Muscle layer of colon (tissue), 2 donors: ENCODE measurements at regions not wholly inside any gene's neighbourhood (a gene's known extent, or its start where the extent isn't known, plus 50 kb on each side); places are given as distances from the start of the nearest gene placed in this dataset.
"Not testable (repeated sequence)": the region's sequence is repeated elsewhere in the genome, so short reads cannot be mapped to it uniquely, and the experiment has no call there.

ENCODE experiments used
- H3K27ac ChIP-seq: one replicate; pipeline ENCODE4 v1.7.0; 2013; ENCODE audit warnings: low read depth, mild to moderate bottlenecking, low read length, moderate library complexity
- H3K27me3 ChIP-seq, 2 donors: one replicate each; pipeline ENCODE4 v1.7.0; 2013; ENCODE audit warnings: low read length in 2 of 2, mild to moderate bottlenecking in 2 of 2; ENCODE audit not compliant: insufficient read depth in 2 of 2, control insufficient read depth in 1 of 2
- H3K36me3 ChIP-seq: one replicate; pipeline ENCODE4 v1.7.0; 2013; ENCODE audit warnings: mild to moderate bottlenecking, low read length; ENCODE audit not compliant: insufficient read depth
- H3K4me1 ChIP-seq: one replicate; pipeline ENCODE4 v1.7.0; 2013; ENCODE audit warnings: mild to moderate bottlenecking, low read length; ENCODE audit not compliant: insufficient read depth
- H3K4me3 ChIP-seq, 2 donors: one replicate each; pipeline ENCODE4 v1.7.0; 2013; ENCODE audit warnings: low read length in 2 of 2, low read depth in 1 of 2, mild to moderate bottlenecking in 1 of 2, moderate library complexity in 1 of 2
- H3K9ac ChIP-seq: one replicate; pipeline ENCODE4 v1.7.0; 2013; ENCODE audit warnings: low read length
- H3K9me3 ChIP-seq: one replicate; pipeline ENCODE4 v1.7.0; 2013; ENCODE audit warnings: mild to moderate bottlenecking, low read length
- donor health status: abdominal sarcoma.
- donor health status: Adenocarcinoma of cecum.

- Histone ChIP-seq H3K36me3 (no peaks in the 10 kb centered on the region), H3K9ac (no peak overlapping the region), H3K4me3 (no peak overlapping the region), H3K27me3 (no peaks in the 10 kb centered on the region), H3K27ac (no peak overlapping the region), H3K9me3 (no peaks in the 10 kb centered on the region), H3K4me1 (no peaks in the 10 kb centered on the region)
These were observed 96.6 kb downstream of the GATA3 start for GRCh38 chr10:8151086-8151485.

- H3K9ac ChIP-seq: no peak overlapping the region
- no peak overlapping the region for H3K4me3 ChIP-seq
- no peaks in the 10 kb centered on the region for H3K9me3 ChIP-seq
- H3K4me1 ChIP-seq: no peaks in the 10 kb centered on the region
- H3K27me3 ChIP-seq: no peaks in the 10 kb centered on the region
- no peak overlapping the region for H3K27ac ChIP-seq
- H3K36me3 ChIP-seq: no peaks in the 10 kb centered on the region
These were observed 102.4 kb downstream of the GATA3 start for GRCh38 chr10:8156918-8157317.

GRCh38 chr10:8158193-8159071, 103.9 kb downstream of the GATA3 start:
- Histone ChIP-seq H3K9ac (no peak overlapping the region), H3K27ac (no peak overlapping the region), H3K4me3 (no peak overlapping the region), H3K27me3 (no peaks in the 10 kb centered on the region), H3K36me3 (no peaks in the 10 kb centered on the region), H3K9me3 (no peaks in the 10 kb centered on the region), H3K4me1 (no peaks in the 10 kb centered on the region)

- Histone ChIP-seq H3K4me3 (no peak overlapping the region), H3K4me1 (no peaks in the 10 kb centered on the region), H3K9me3 (no peaks in the 10 kb centered on the region)
These were observed 105.1 kb downstream of the GATA3 start for GRCh38 chr10:8159341-8160165.

GRCh38 chr10:8163824-8164223, 109.3 kb downstream of the GATA3 start:
- Histone ChIP-seq H3K27ac (no peak overlapping the region), H3K4me1 (no peaks in the 10 kb centered on the region), H3K27me3 (no peaks in the 10 kb centered on the region), H3K9me3 (no peaks in the 10 kb centered on the region), H3K9ac (no peak overlapping the region), H3K36me3 (no peaks in the 10 kb centered on the region), H3K4me3 (no peak overlapping the region)

More at GRCh38 chr10:8159341-8160165, 105.1 kb downstream of the GATA3 start:
- no peak overlapping the region for H3K9ac ChIP-seq
- no peaks in the 10 kb centered on the region for H3K36me3 ChIP-seq
- H3K27me3 ChIP-seq: no peaks in the 10 kb centered on the region
- H3K27ac ChIP-seq: no peak overlapping the region

GRCh38 chr10:8164640-8165039, 110.2 kb downstream of the GATA3 start:
- H3K27ac ChIP-seq, H3K4me1 ChIP-seq, H3K4me3 ChIP-seq, H3K9me3 ChIP-seq, H3K9ac ChIP-seq, H3K36me3 ChIP-seq, H3K27me3 ChIP-seq: not testable (repeated sequence)

GRCh38 chr10:8168836-8169235, 114.3 kb downstream of the GATA3 start:
- Histone ChIP-seq H3K27me3 (no peaks in the 10 kb centered on the region), H3K4me1 (no peaks in the 10 kb centered on the region), H3K36me3 (no peaks in the 10 kb centered on the region), H3K4me3 (no peak overlapping the region), H3K9me3 (no peaks in the 10 kb centered on the region), H3K27ac (no peak overlapping the region), H3K9ac (no peak overlapping the region)

GRCh38 chr10:8171008-8171407, 116.5 kb downstream of the GATA3 start:
- no peak overlapping the region for H3K27ac ChIP-seq
- no peaks in the 10 kb centered on the region for H3K9me3 ChIP-seq
- H3K36me3 ChIP-seq: no peaks in the 10 kb centered on the region
- H3K4me3 ChIP-seq: no peak overlapping the region
- H3K27me3 ChIP-seq: no peaks in the 10 kb centered on the region
- no peaks in the 10 kb centered on the region for H3K4me1 ChIP-seq
- H3K9ac ChIP-seq: no peak overlapping the region

GRCh38 chr10:8172604-8173003, 118.1 kb downstream of the GATA3 start:
- no peak overlapping the region for H3K4me3 ChIP-seq
- H3K36me3 ChIP-seq: no peaks in the 10 kb centered on the region
- no peaks in the 10 kb centered on the region for H3K27me3 ChIP-seq
- no peak overlapping the region for H3K27ac ChIP-seq
- H3K4me1 ChIP-seq: no peaks in the 10 kb centered on the region
- no peaks in the 10 kb centered on the region for H3K9me3 ChIP-seq
- H3K9ac ChIP-seq: no peak overlapping the region

- Histone ChIP-seq H3K4me1 (no peaks in the 10 kb centered on the region), H3K36me3 (no peaks in the 10 kb centered on the region), H3K9me3 (no peaks in the 10 kb centered on the region), H3K4me3 (no peak overlapping the region), H3K27me3 (no peaks in the 10 kb centered on the region), H3K27ac (no peak overlapping the region), H3K9ac (no peak overlapping the region)
These were observed 118.9 kb downstream of the GATA3 start for GRCh38 chr10:8173243-8173865.

GRCh38 chr10:8173866-8174243, 119.4 kb downstream of the GATA3 start:
- Histone ChIP-seq H3K4me1 (no peaks in the 10 kb centered on the region), H3K9ac (no peak overlapping the region), H3K36me3 (no peaks in the 10 kb centered on the region), H3K27ac (no peak overlapping the region), H3K27me3 (no peaks in the 10 kb centered on the region), H3K9me3 (no peaks in the 10 kb centered on the region), H3K4me3 (no peak overlapping the region)
